SK-N-SH (cell line): ENCODE measurements at regions not wholly inside any gene's neighbourhood (a gene's known extent, or its start where the extent isn't known, plus 50 kb on each side); places are given as distances from the start of the nearest gene placed in this dataset.

Experiments used
- CTCF ChIA-PET: fragments of 300-600, 350-600 bp; formaldehyde crosslinking; extraction: SDS; loops from one replicate; lab custom pipeline; 2021; lab: Yijun Ruan, JAX
- POLR2A ChIA-PET: fragments of 350-600 bp; sonication (Branson Sonifier 250); formaldehyde crosslinking; extraction: SDS; loops from one replicate; lab custom pipeline; 2020; ENCODE audit warnings: antibody characterized with exemption, inconsistent platforms; lab: Yijun Ruan, JAX
- DNase-seq: peaks from one replicate; pipeline ENCODE4 v3.0.0; 2012
- H2AFZ ChIP-seq: fragments of 200-600 bp; sonication (generic); 2 replicates; pipeline ENCODE4 v1.8.1; 2016; ENCODE audit warnings: antibody characterized with exemption, mild to moderate bottlenecking, low read depth
- H3F3A ChIP-seq: fragments of 200-600 bp; sonication (generic); replicated peaks from 2 replicates; pipeline ENCODE3; 2016; ENCODE audit warnings: antibody characterized with exemption, mild to moderate bottlenecking; ENCODE audit not compliant: insufficient read depth
- H3K27ac ChIP-seq, 2 experiments: fragments of 200-500 bp in 1 of 2; fragments of 200-600 bp in 1 of 2; sonication (Bioruptor generic) in 1 of 2; sonication (generic), shearing (Covaris generic) in 1 of 2; 2 replicates each; pipeline versions ENCODE4 v1.5.1 to v1.6.1; 2014 to 2016; ENCODE audit warnings: low read depth in 2 of 2, inconsistent platforms in 1 of 2, low read length in 1 of 2, mild to moderate bottlenecking in 1 of 2, mixed read lengths in 1 of 2
- H3K27me3 ChIP-seq: fragments of 200-600 bp; sonication (generic), shearing (Covaris generic); 2 replicates; pipeline ENCODE4 v1.6.1; 2016; ENCODE audit warnings: mixed run types; ENCODE audit not compliant: insufficient read depth
- H3K36me3 ChIP-seq, 2 experiments: fragments of 200-500 bp in 1 of 2; fragments of 200-600 bp in 1 of 2; sonication (Bioruptor generic) in 1 of 2; sonication (generic) in 1 of 2; replicated peaks in 1 of 2; 2 replicates each; pipeline versions ENCODE3 to v1.5.1; 2014 to 2016; ENCODE audit warnings: low read length in 1 of 2, mild to moderate bottlenecking in 1 of 2; ENCODE audit not compliant: insufficient read depth in 2 of 2, control insufficient read depth in 1 of 2
- H3K4me1 ChIP-seq, 2 experiments: fragments of 200-500 bp in 1 of 2; fragments of 200-600 bp in 1 of 2; sonication (Bioruptor generic) in 1 of 2; sonication (generic), shearing (Covaris generic) in 1 of 2; 2 replicates each; pipeline versions ENCODE4 v1.5.1 to v1.6.1; 2014 to 2016; ENCODE audit warnings: low read depth in 1 of 2, low read length in 1 of 2, mixed run types in 1 of 2; ENCODE audit not compliant: insufficient read depth in 2 of 2, control insufficient read depth in 1 of 2
- H3K4me2 ChIP-seq: fragments of 200-600 bp; sonication (generic), shearing (Covaris generic); 2 replicates; pipeline ENCODE4 v1.6.1; 2017; ENCODE audit warnings: mixed run types
- H3K4me3 ChIP-seq, 2 experiments: fragments of 200-500 bp in 1 of 2; fragments of 200-600 bp in 1 of 2; sonication (Bioruptor generic) in 1 of 2; sonication (generic), shearing (Covaris generic) in 1 of 2; 2 replicates each; pipeline versions ENCODE4 v1.5.1 to v1.8.1; 2014 to 2016; ENCODE audit warnings: low read depth in 2 of 2, inconsistent platforms in 1 of 2, low read length in 1 of 2, mild to moderate bottlenecking in 1 of 2, mixed read lengths in 1 of 2, moderate library complexity in 1 of 2
- H3K79me2 ChIP-seq: fragments of 200-600 bp; sonication (generic); 2 replicates; pipeline ENCODE4 v1.8.1; 2017; ENCODE audit warnings: mild to moderate bottlenecking; ENCODE audit not compliant: insufficient read depth
- H3K9ac ChIP-seq: fragments of 200-600 bp; sonication (generic); 2 replicates; pipeline ENCODE4 v1.6.1; 2017; ENCODE audit warnings: mixed run types
- H3K9me2 ChIP-seq: fragments of 200-600 bp; sonication (generic); 2 replicates; pipeline ENCODE4 v1.6.1; 2017; ENCODE audit warnings: mixed run types
- H3K9me3 ChIP-seq: fragments of 200-600 bp; sonication (generic); 2 replicates; pipeline ENCODE4 v1.6.1; 2017; ENCODE audit warnings: mixed run types, mild to moderate bottlenecking, moderate library complexity
- H4K20me1 ChIP-seq: fragments of 200-600 bp; sonication (generic); 2 replicates; pipeline ENCODE4 v1.6.1; 2017; ENCODE audit warnings: mild to moderate bottlenecking, mixed run types; ENCODE audit not compliant: insufficient read depth
- ELF1 ChIP-seq: IDR thresholded peaks from 2 replicates; pipeline ENCODE4 v1.4.0; 2012
- EZH2phosphoT487 ChIP-seq: fragments of 200-600 bp; sonication (generic); IDR thresholded peaks from 2 replicates; pipeline ENCODE4 v1.6.1; 2017; ENCODE audit warnings: low read depth, mixed run types, mild to moderate bottlenecking, antibody characterized with exemption, moderate library complexity, borderline replicate concordance
- FOXJ3 ChIP-seq: sonication (generic); formaldehyde crosslinking; IDR thresholded peaks from 2 replicates; pipeline ENCODE4 v1.5.1; 2020; ENCODE audit warnings: mild to moderate bottlenecking, missing genetic modification reagents
- FOXM1 ChIP-seq: IDR thresholded peaks from 2 replicates; pipeline ENCODE4 v1.4.0; 2012; ENCODE audit warnings: low read depth, mild to moderate bottlenecking
- GATA2 ChIP-seq: sonication (generic); formaldehyde crosslinking; IDR thresholded peaks from 2 replicates; pipeline ENCODE4 v1.5.0; 2020; ENCODE audit warnings: mild to moderate bottlenecking, missing genetic modification reagents
- MAX ChIP-seq: IDR thresholded peaks from 2 replicates; pipeline ENCODE4 v1.4.0; 2012; ENCODE audit warnings: low read depth
- MEF2A ChIP-seq: IDR thresholded peaks from 2 replicates; pipeline ENCODE4 v1.4.0; 2012; ENCODE audit warnings: low read depth, borderline replicate concordance
- MXI1 ChIP-seq: IDR thresholded peaks from 2 replicates; pipeline ENCODE4 v1.6.1; 2012; ENCODE audit warnings: mild to moderate bottlenecking, low read depth, low read length, improper control_type of control experiment
- NFIC ChIP-seq: IDR thresholded peaks from 2 replicates; pipeline ENCODE4 v1.4.0; 2012; ENCODE audit warnings: borderline replicate concordance
- RAD21 ChIP-seq: IDR thresholded peaks from 2 replicates; pipeline ENCODE4 v1.6.1; 2012; ENCODE audit warnings: mild to moderate bottlenecking, low read length
- RFX5 ChIP-seq: IDR thresholded peaks from 2 replicates; pipeline ENCODE4 v1.6.1; 2012; ENCODE audit warnings: mild to moderate bottlenecking, improper control_type of control experiment, low read length
- RXRA ChIP-seq: IDR thresholded peaks from 2 replicates; pipeline ENCODE4 v1.4.0; 2012; ENCODE audit warnings: low read depth, mild to moderate bottlenecking, borderline replicate concordance
- SIN3A ChIP-seq: IDR thresholded peaks from 2 replicates; pipeline ENCODE4 v1.6.1; 2012; ENCODE audit warnings: low read depth, mild to moderate bottlenecking, low read length, moderate library complexity, borderline replicate concordance
- SMC3 ChIP-seq: IDR thresholded peaks from 2 replicates; pipeline ENCODE4 v1.6.1; 2012; ENCODE audit warnings: low read depth, low read length, improper control_type of control experiment
- TAF1 ChIP-seq: IDR thresholded peaks from 2 replicates; pipeline ENCODE4 v1.6.1; 2012; ENCODE audit warnings: low read depth, mild to moderate bottlenecking, low read length, moderate library complexity, borderline replicate concordance
- USF2 ChIP-seq: fragments of 150-350 bp; IDR thresholded peaks from 2 replicates; pipeline ENCODE4 v1.6.1; 2017; ENCODE audit warnings: antibody characterized with exemption, low read length, low read depth, borderline replicate concordance
- YY1 ChIP-seq: IDR thresholded peaks from 2 replicates; pipeline ENCODE4 v1.4.0; 2012; ENCODE audit warnings: low read depth, mild to moderate bottlenecking
- WGBS: methylation state at CpG from one replicate; pipeline ENCODE4 v1.1.6; 2017; ENCODE audit warnings: low lambda C conversion rate; 5-methylcytosine and 5-hydroxymethylcytosine counted together
- TF ChIP-seq, protein P1 (sequence below): fragments of 200-600 bp; sonication (generic); IDR thresholded peaks from 2 replicates; pipeline ENCODE4 v1.6.1; 2017; ENCODE audit warnings: antibody characterized with exemption, mild to moderate bottlenecking, moderate library complexity
- TF ChIP-seq, protein P2 (sequence below): fragments of 150-350 bp; IDR thresholded peaks from 2 replicates; pipeline ENCODE4 v1.6.1; 2016; ENCODE audit warnings: mild to moderate bottlenecking, low read depth, low read length
- TF ChIP-seq, protein P3 (sequence below): IDR thresholded peaks from 2 replicates; pipeline ENCODE4; 2012

- TF ChIP-seq YY1 (no peak), SMC3 (no peak), SIN3A (no peak), ELF1 (no peak), EZH2phosphoT487 (no peak), USF2 (no peak), MEF2A (no peak), GATA2 (CRISPR knock-in tag) (no peak), NFIC (no peak), RFX5 (no peak), RAD21 (no peak), MXI1 (no peak), FOXJ3 (CRISPR knock-in tag) (no peak), MAX (no peak), RXRA (no peak), TAF1 (no peak), FOXM1 (no peak)
- TF ChIP-seq, protein P1, sequence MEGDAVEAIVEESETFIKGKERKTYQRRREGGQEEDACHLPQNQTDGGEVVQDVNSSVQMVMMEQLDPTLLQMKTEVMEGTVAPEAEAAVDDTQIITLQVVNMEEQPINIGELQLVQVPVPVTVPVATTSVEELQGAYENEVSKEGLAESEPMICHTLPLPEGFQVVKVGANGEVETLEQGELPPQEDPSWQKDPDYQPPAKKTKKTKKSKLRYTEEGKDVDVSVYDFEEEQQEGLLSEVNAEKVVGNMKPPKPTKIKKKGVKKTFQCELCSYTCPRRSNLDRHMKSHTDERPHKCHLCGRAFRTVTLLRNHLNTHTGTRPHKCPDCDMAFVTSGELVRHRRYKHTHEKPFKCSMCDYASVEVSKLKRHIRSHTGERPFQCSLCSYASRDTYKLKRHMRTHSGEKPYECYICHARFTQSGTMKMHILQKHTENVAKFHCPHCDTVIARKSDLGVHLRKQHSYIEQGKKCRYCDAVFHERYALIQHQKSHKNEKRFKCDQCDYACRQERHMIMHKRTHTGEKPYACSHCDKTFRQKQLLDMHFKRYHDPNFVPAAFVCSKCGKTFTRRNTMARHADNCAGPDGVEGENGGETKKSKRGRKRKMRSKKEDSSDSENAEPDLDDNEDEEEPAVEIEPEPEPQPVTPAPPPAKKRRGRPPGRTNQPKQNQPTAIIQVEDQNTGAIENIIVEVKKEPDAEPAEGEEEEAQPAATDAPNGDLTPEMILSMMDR = no peak
- TF ChIP-seq, protein P2, sequence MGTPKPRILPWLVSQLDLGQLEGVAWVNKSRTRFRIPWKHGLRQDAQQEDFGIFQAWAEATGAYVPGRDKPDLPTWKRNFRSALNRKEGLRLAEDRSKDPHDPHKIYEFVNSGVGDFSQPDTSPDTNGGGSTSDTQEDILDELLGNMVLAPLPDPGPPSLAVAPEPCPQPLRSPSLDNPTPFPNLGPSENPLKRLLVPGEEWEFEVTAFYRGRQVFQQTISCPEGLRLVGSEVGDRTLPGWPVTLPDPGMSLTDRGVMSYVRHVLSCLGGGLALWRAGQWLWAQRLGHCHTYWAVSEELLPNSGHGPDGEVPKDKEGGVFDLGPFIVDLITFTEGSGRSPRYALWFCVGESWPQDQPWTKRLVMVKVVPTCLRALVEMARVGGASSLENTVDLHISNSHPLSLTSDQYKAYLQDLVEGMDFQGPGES = no peak
- TF ChIP-seq, protein P3, sequence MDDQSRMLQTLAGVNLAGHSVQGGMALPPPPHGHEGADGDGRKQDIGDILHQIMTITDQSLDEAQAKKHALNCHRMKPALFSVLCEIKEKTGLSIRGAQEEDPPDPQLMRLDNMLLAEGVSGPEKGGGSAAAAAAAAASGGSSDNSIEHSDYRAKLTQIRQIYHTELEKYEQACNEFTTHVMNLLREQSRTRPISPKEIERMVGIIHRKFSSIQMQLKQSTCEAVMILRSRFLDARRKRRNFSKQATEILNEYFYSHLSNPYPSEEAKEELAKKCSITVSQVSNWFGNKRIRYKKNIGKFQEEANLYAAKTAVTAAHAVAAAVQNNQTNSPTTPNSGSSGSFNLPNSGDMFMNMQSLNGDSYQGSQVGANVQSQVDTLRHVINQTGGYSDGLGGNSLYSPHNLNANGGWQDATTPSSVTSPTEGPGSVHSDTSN = no peak
- TF ChIP-seq, all 33 proteins: peak for 0
- DNase-seq = no peak
- ChIA-PET POLR2A (no interaction called here), CTCF (interaction anchor here (2.5 kb wide), 1 partner anchor 111 kb away, joined by 8 read pairs; no protein-coding TSS in a partner anchor)
- Histone ChIP-seq H3K4me3 (no peak overlapping the region), H3K27ac (no peak overlapping the region), H3K79me2 (no peaks in the 10 kb centered on the region), H3K4me2 (no peak overlapping the region), H3F3A (no peaks in the 10 kb centered on the region), H4K20me1 (no peaks in the 10 kb centered on the region), H3K9me3 (no peaks in the 10 kb centered on the region), H3K27me3 (no peaks in the 10 kb centered on the region), H3K9ac (no peak overlapping the region), H3K9me2 (no peaks in the 10 kb centered on the region), H3K4me1 (peaks cover 0 to 3% of the 10 kb centered on the region in 2 experiments; a peak in 1 of 4 replicates), H3K36me3 (peaks cover 14 to 32% of the 10 kb centered on the region in 2 experiments), H2AFZ (no peak overlapping the region)
- 81% methylated on average over 4 of the region's 4 CpGs for WGBS
Measured at GRCh38 chr3:124461838-124462632, 268.2 kb upstream of the UMPS start.
